GM19467 (cell line): ENCODE measurements at regions not wholly inside any gene's neighbourhood (a gene's known extent, or its start where the extent isn't known, plus 50 kb on each side); places are given as distances from the start of the nearest gene placed in this dataset.

Experiments used
- ATAC-seq: cut with Tn5 transposase; IDR thresholded peaks from one replicate; pipeline ENCODE4 v1.9.1; 2021; ENCODE audit warnings: mild to moderate bottlenecking, moderate library complexity; ENCODE audit not compliant: unreplicated experiment

GRCh38 chr3:194832346-194833104 is 146.8 kb downstream of the FAM43A start:
- ATAC-seq, result no peak

- ATAC-seq, result no peak
Measured at GRCh38 chr3:194833114-194833910, 147.6 kb downstream of the FAM43A start.

GRCh38 chr3:194836661-194837060 is 151.0 kb downstream of the FAM43A start:
- no peak for ATAC-seq

- ATAC-seq, result no peak
Measured at GRCh38 chr3:194837457-194838127, 151.9 kb downstream of the FAM43A start.

- no peak for ATAC-seq
Measured at GRCh38 chr3:194838236-194838635, 152.6 kb downstream of the FAM43A start.

GRCh38 chr3:194840661-194841514 is 155.2 kb downstream of the FAM43A start:
- no peak for ATAC-seq

GRCh38 chr3:194841515-194841841 is 155.8 kb downstream of the FAM43A start:
- ATAC-seq, result no peak

- no peak for ATAC-seq
Measured at GRCh38 chr3:194843556-194843955, 157.9 kb downstream of the FAM43A start.

GRCh38 chr3:194844046-194844445 is 158.4 kb downstream of the FAM43A start:
- ATAC-seq, result no peak

- no peak for ATAC-seq
Measured at GRCh38 chr3:194849166-194849875, 163.6 kb downstream of the FAM43A start.

- ATAC-seq, result no peak
Measured at GRCh38 chr3:194851254-194851653, 165.6 kb downstream of the FAM43A start.

GRCh38 chr3:194851941-194852340 is 166.3 kb downstream of the FAM43A start:
- ATAC-seq, result no peak

GRCh38 chr3:194852345-194852744 is 166.7 kb downstream of the FAM43A start:
- ATAC-seq, result no peak

GRCh38 chr3:194852831-194853508 is 167.3 kb downstream of the FAM43A start:
- ATAC-seq, result no peak

GRCh38 chr3:194854206-194854605 is 168.5 kb downstream of the FAM43A start:
- no peak for ATAC-seq

- ATAC-seq, result no peak
Measured at GRCh38 chr3:194854659-194855390, 169.1 kb downstream of the FAM43A start.

GRCh38 chr3:194856296-194856695 is 170.6 kb downstream of the FAM43A start:
- no peak for ATAC-seq

GRCh38 chr3:194857469-194858113 is 171.9 kb downstream of the FAM43A start:
- ATAC-seq, result no peak
